SK-N-SH (cell line): ENCODE measurements at regions not wholly inside any gene's neighbourhood (a gene's known extent, or its start where the extent isn't known, plus 50 kb on each side); places are given as distances from the start of the nearest gene placed in this dataset.

Source experiments
- CTCF ChIA-PET: fragments of 300-600, 350-600 bp; formaldehyde crosslinking; extraction: SDS; loops from one replicate; lab custom pipeline; 2021; lab: Yijun Ruan, JAX
- POLR2A ChIA-PET: fragments of 350-600 bp; sonication (Branson Sonifier 250); formaldehyde crosslinking; extraction: SDS; loops from one replicate; lab custom pipeline; 2020; ENCODE audit warnings: antibody characterized with exemption, inconsistent platforms; lab: Yijun Ruan, JAX
- DNase-seq: peaks from one replicate; pipeline ENCODE4 v3.0.0; 2012
- H2AFZ ChIP-seq: fragments of 200-600 bp; sonication (generic); 2 replicates; pipeline ENCODE4 v1.8.1; 2016; ENCODE audit warnings: antibody characterized with exemption, mild to moderate bottlenecking, low read depth
- H3F3A ChIP-seq: fragments of 200-600 bp; sonication (generic); replicated peaks from 2 replicates; pipeline ENCODE3; 2016; ENCODE audit warnings: antibody characterized with exemption, mild to moderate bottlenecking; ENCODE audit not compliant: insufficient read depth
- H3K27ac ChIP-seq, 2 experiments: fragments of 200-500 bp in 1 of 2; fragments of 200-600 bp in 1 of 2; sonication (Bioruptor generic) in 1 of 2; sonication (generic), shearing (Covaris generic) in 1 of 2; 2 replicates each; pipeline versions ENCODE4 v1.5.1 to v1.6.1; 2014 to 2016; ENCODE audit warnings: low read depth in 2 of 2, inconsistent platforms in 1 of 2, low read length in 1 of 2, mild to moderate bottlenecking in 1 of 2, mixed read lengths in 1 of 2
- H3K27me3 ChIP-seq: fragments of 200-600 bp; sonication (generic), shearing (Covaris generic); 2 replicates; pipeline ENCODE4 v1.6.1; 2016; ENCODE audit warnings: mixed run types; ENCODE audit not compliant: insufficient read depth
- H3K36me3 ChIP-seq, 2 experiments: fragments of 200-500 bp in 1 of 2; fragments of 200-600 bp in 1 of 2; sonication (Bioruptor generic) in 1 of 2; sonication (generic) in 1 of 2; replicated peaks in 1 of 2; 2 replicates each; pipeline versions ENCODE3 to v1.5.1; 2014 to 2016; ENCODE audit warnings: low read length in 1 of 2, mild to moderate bottlenecking in 1 of 2; ENCODE audit not compliant: insufficient read depth in 2 of 2, control insufficient read depth in 1 of 2
- H3K4me1 ChIP-seq, 2 experiments: fragments of 200-500 bp in 1 of 2; fragments of 200-600 bp in 1 of 2; sonication (Bioruptor generic) in 1 of 2; sonication (generic), shearing (Covaris generic) in 1 of 2; 2 replicates each; pipeline versions ENCODE4 v1.5.1 to v1.6.1; 2014 to 2016; ENCODE audit warnings: low read depth in 1 of 2, low read length in 1 of 2, mixed run types in 1 of 2; ENCODE audit not compliant: insufficient read depth in 2 of 2, control insufficient read depth in 1 of 2
- H3K4me2 ChIP-seq: fragments of 200-600 bp; sonication (generic), shearing (Covaris generic); 2 replicates; pipeline ENCODE4 v1.6.1; 2017; ENCODE audit warnings: mixed run types
- H3K4me3 ChIP-seq, 2 experiments: fragments of 200-500 bp in 1 of 2; fragments of 200-600 bp in 1 of 2; sonication (Bioruptor generic) in 1 of 2; sonication (generic), shearing (Covaris generic) in 1 of 2; 2 replicates each; pipeline versions ENCODE4 v1.5.1 to v1.8.1; 2014 to 2016; ENCODE audit warnings: low read depth in 2 of 2, inconsistent platforms in 1 of 2, low read length in 1 of 2, mild to moderate bottlenecking in 1 of 2, mixed read lengths in 1 of 2, moderate library complexity in 1 of 2
- H3K79me2 ChIP-seq: fragments of 200-600 bp; sonication (generic); 2 replicates; pipeline ENCODE4 v1.8.1; 2017; ENCODE audit warnings: mild to moderate bottlenecking; ENCODE audit not compliant: insufficient read depth
- H3K9ac ChIP-seq: fragments of 200-600 bp; sonication (generic); 2 replicates; pipeline ENCODE4 v1.6.1; 2017; ENCODE audit warnings: mixed run types
- H3K9me2 ChIP-seq: fragments of 200-600 bp; sonication (generic); 2 replicates; pipeline ENCODE4 v1.6.1; 2017; ENCODE audit warnings: mixed run types
- H3K9me3 ChIP-seq: fragments of 200-600 bp; sonication (generic); 2 replicates; pipeline ENCODE4 v1.6.1; 2017; ENCODE audit warnings: mixed run types, mild to moderate bottlenecking, moderate library complexity
- H4K20me1 ChIP-seq: fragments of 200-600 bp; sonication (generic); 2 replicates; pipeline ENCODE4 v1.6.1; 2017; ENCODE audit warnings: mild to moderate bottlenecking, mixed run types; ENCODE audit not compliant: insufficient read depth
- CHD2 ChIP-seq: fragments of 150-350 bp; IDR thresholded peaks from 2 replicates; pipeline ENCODE4 v1.6.1; 2018; ENCODE audit warnings: low read length; ENCODE audit not compliant: partially characterized antibody
- CTCF ChIP-seq: fragments of 200-600 bp; sonication (generic); IDR thresholded peaks from 2 replicates; pipeline ENCODE4 v1.6.1; 2017; ENCODE audit warnings: antibody characterized with exemption, mild to moderate bottlenecking, moderate library complexity
- EZH2phosphoT487 ChIP-seq: fragments of 200-600 bp; sonication (generic); IDR thresholded peaks from 2 replicates; pipeline ENCODE4 v1.6.1; 2017; ENCODE audit warnings: low read depth, mixed run types, mild to moderate bottlenecking, antibody characterized with exemption, moderate library complexity, borderline replicate concordance
- FOSL2 ChIP-seq: IDR thresholded peaks from 2 replicates; pipeline ENCODE4 v1.4.0; 2012; ENCODE audit warnings: low read depth, mild to moderate bottlenecking, moderate library complexity, borderline replicate concordance
- FOXJ3 ChIP-seq: sonication (generic); formaldehyde crosslinking; IDR thresholded peaks from 2 replicates; pipeline ENCODE4 v1.5.1; 2020; ENCODE audit warnings: mild to moderate bottlenecking, missing genetic modification reagents
- FOXM1 ChIP-seq: IDR thresholded peaks from 2 replicates; pipeline ENCODE4 v1.4.0; 2012; ENCODE audit warnings: low read depth, mild to moderate bottlenecking
- GABPA ChIP-seq: IDR thresholded peaks from 2 replicates; pipeline ENCODE4 v1.4.0; 2012; ENCODE audit warnings: low read depth, mild to moderate bottlenecking
- IRF3 ChIP-seq: fragments of 150-350 bp; IDR thresholded peaks from 2 replicates; pipeline ENCODE4 v1.6.1; 2016; ENCODE audit warnings: mild to moderate bottlenecking, low read depth, low read length
- MEF2A ChIP-seq: IDR thresholded peaks from 2 replicates; pipeline ENCODE4 v1.4.0; 2012; ENCODE audit warnings: low read depth, borderline replicate concordance
- MXI1 ChIP-seq: IDR thresholded peaks from 2 replicates; pipeline ENCODE4 v1.6.1; 2012; ENCODE audit warnings: mild to moderate bottlenecking, low read depth, low read length, improper control_type of control experiment
- PBX3 ChIP-seq: IDR thresholded peaks from 2 replicates; pipeline ENCODE4; 2012
- POLR2AphosphoS5 ChIP-seq: IDR thresholded peaks from 2 replicates; pipeline ENCODE4 v1.6.1; 2012; ENCODE audit warnings: low read depth, low read length
- RCOR1 ChIP-seq: fragments of 150-350 bp; IDR thresholded peaks from 2 replicates; pipeline ENCODE4 v1.6.1; 2017; ENCODE audit warnings: antibody characterized with exemption, low read length
- RFX5 ChIP-seq: IDR thresholded peaks from 2 replicates; pipeline ENCODE4 v1.6.1; 2012; ENCODE audit warnings: mild to moderate bottlenecking, improper control_type of control experiment, low read length
- SMC3 ChIP-seq: IDR thresholded peaks from 2 replicates; pipeline ENCODE4 v1.6.1; 2012; ENCODE audit warnings: low read depth, low read length, improper control_type of control experiment
- TCF12 ChIP-seq: IDR thresholded peaks from 2 replicates; pipeline ENCODE4 v1.4.0; 2012
- TEAD4 ChIP-seq: IDR thresholded peaks from 2 replicates; pipeline ENCODE4 v1.4.0; 2012; ENCODE audit warnings: mild to moderate bottlenecking, borderline replicate concordance; ENCODE audit not compliant: insufficient read depth
- USF1 ChIP-seq: IDR thresholded peaks from 2 replicates; pipeline ENCODE4 v1.4.0; 2012; ENCODE audit warnings: low read depth, borderline replicate concordance
- ZBTB33 ChIP-seq: IDR thresholded peaks from 2 replicates; pipeline ENCODE4 v1.4.0; 2012; ENCODE audit warnings: low read depth, borderline replicate concordance
- WGBS: methylation state at CpG from one replicate; pipeline ENCODE4 v1.1.6; 2017; ENCODE audit warnings: low lambda C conversion rate; 5-methylcytosine and 5-hydroxymethylcytosine counted together

GRCh38 chr13:90205911-90206310 is 1141.6 kb upstream of the MIR17HG start:
- Histone ChIP-seq H3K9ac (no peak overlapping the region), H3K27me3 (no peaks in the 10 kb centered on the region), H3K4me3 (no peak overlapping the region), H3K36me3 (no peaks in the 10 kb centered on the region), H3K9me2 (no peaks in the 10 kb centered on the region), H2AFZ (no peak overlapping the region), H3K4me2 (no peak overlapping the region), H3F3A (no peaks in the 10 kb centered on the region), H3K9me3 (no peaks in the 10 kb centered on the region), H3K4me1 (no peaks in the 10 kb centered on the region), H3K79me2 (no peaks in the 10 kb centered on the region), H3K27ac (no peak overlapping the region), H4K20me1 (no peaks in the 10 kb centered on the region)
- TF ChIP-seq RFX5 (no peak), USF1 (no peak), GABPA (no peak), FOXJ3 (CRISPR knock-in tag) (no peak), CTCF (no peak), EZH2phosphoT487 (no peak), POLR2AphosphoS5 (no peak), RCOR1 (no peak), TCF12 (no peak), ZBTB33 (no peak), PBX3 (no peak), SMC3 (no peak), MEF2A (no peak), IRF3 (no peak), FOXM1 (no peak), CHD2 (no peak), MXI1 (no peak), FOSL2 (no peak), TEAD4 (no peak)
- POLR2A ChIA-PET, result no interaction called here
- no peak for DNase-seq
- CTCF ChIA-PET, result no interaction called here
- 54% methylated on average over 8 of the region's 10 CpGs for WGBS
